HG02571 (cell line): ENCODE measurements at regions not wholly inside any gene's neighbourhood (a gene's known extent, or its start where the extent isn't known, plus 50 kb on each side); places are given as distances from the start of the nearest gene placed in this dataset.

Experiments
- ATAC-seq: cut with Tn5 transposase; IDR thresholded peaks from one replicate; pipeline ENCODE4 v1.9.1; 2021; ENCODE audit warnings: mild to moderate bottlenecking, moderate library complexity; ENCODE audit not compliant: unreplicated experiment

- no peak for ATAC-seq
Measured at GRCh38 chr15:36218322-36218721, 361.1 kb upstream of the CDIN1 start.

GRCh38 chr15:36218991-36219390 is 360.4 kb upstream of the CDIN1 start:
- ATAC-seq, result no peak

- no peak for ATAC-seq
Measured at GRCh38 chr15:36221992-36222391, 357.4 kb upstream of the CDIN1 start.

- ATAC-seq, result no peak
Measured at GRCh38 chr15:36230776-36231175, 348.6 kb upstream of the CDIN1 start.

- ATAC-seq, result no peak
Measured at GRCh38 chr15:36232491-36232890, 346.9 kb upstream of the CDIN1 start.

- ATAC-seq, result no peak
Measured at GRCh38 chr15:36234743-36235142, 344.7 kb upstream of the CDIN1 start.

GRCh38 chr15:36235173-36235572 is 344.3 kb upstream of the CDIN1 start:
- ATAC-seq, result no peak

- ATAC-seq, result no peak
Measured at GRCh38 chr15:36239509-36239908, 339.9 kb upstream of the CDIN1 start.

- ATAC-seq, result no peak
Measured at GRCh38 chr15:36251450-36251849, 328.0 kb upstream of the CDIN1 start.

GRCh38 chr15:36252146-36252711 is 327.2 kb upstream of the CDIN1 start:
- no peak for ATAC-seq

- ATAC-seq, result no peak
Measured at GRCh38 chr15:36254426-36254825, 325.0 kb upstream of the CDIN1 start.

GRCh38 chr15:36256404-36256807 is 323.0 kb upstream of the CDIN1 start:
- no peak for ATAC-seq

- ATAC-seq, result no peak
Measured at GRCh38 chr15:36263666-36264065, 315.8 kb upstream of the CDIN1 start.

GRCh38 chr15:36265422-36265821 is 314.0 kb upstream of the CDIN1 start:
- ATAC-seq, result no peak

GRCh38 chr15:36271048-36271447 is 308.4 kb upstream of the CDIN1 start:
- no peak for ATAC-seq

- no peak for ATAC-seq
Measured at GRCh38 chr15:36275656-36276055, 303.8 kb upstream of the CDIN1 start.

GRCh38 chr15:36278219-36278618 is 301.2 kb upstream of the CDIN1 start:
- no peak for ATAC-seq

- ATAC-seq, result no peak
Measured at GRCh38 chr15:36282821-36283220, 296.6 kb upstream of the CDIN1 start.

- ATAC-seq, result no peak
Measured at GRCh38 chr15:36284911-36285310, 294.5 kb upstream of the CDIN1 start.

GRCh38 chr15:36291501-36291900 is 287.9 kb upstream of the CDIN1 start:
- ATAC-seq, result no peak

- ATAC-seq, result no peak
Measured at GRCh38 chr15:36294359-36294758, 285.1 kb upstream of the CDIN1 start.

- ATAC-seq, result no peak
Measured at GRCh38 chr15:36301947-36302346, 277.5 kb upstream of the CDIN1 start.

GRCh38 chr15:36313021-36313420 is 266.4 kb upstream of the CDIN1 start:
- no peak for ATAC-seq
